ENCODE measurements at regions not wholly inside any gene's neighbourhood (a gene's known extent, or its start where the extent isn't known, plus 50 kb on each side); places are given as distances from the start of the nearest gene placed in this dataset.

DNA sequence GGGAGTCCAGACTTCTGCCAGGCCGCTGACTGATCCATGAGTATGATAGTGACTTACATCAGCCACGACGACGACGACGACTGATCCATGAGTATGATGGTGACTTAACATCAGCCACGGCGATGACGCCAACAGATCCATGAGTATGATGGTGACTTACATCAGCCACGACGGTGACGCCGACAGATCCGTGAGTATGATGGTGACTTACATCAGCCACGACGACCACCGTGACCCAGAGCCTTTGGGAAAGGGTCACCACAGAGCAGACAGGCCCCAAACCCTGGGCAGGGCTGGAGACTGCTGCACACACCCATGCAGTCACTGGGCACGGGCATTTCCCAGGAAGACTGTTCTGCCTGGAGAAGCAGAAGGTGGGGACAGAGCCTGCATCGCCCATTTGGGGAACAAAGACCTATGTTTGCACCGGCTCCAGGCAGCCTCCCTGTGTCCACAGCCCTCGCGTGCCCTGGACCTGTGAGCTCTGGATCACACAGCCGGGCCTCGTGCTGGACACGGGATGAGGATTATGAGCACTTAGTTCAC, 130.9 kb upstream of the SPACA7 start:
- TF ChIP-seq, protein P1, sequence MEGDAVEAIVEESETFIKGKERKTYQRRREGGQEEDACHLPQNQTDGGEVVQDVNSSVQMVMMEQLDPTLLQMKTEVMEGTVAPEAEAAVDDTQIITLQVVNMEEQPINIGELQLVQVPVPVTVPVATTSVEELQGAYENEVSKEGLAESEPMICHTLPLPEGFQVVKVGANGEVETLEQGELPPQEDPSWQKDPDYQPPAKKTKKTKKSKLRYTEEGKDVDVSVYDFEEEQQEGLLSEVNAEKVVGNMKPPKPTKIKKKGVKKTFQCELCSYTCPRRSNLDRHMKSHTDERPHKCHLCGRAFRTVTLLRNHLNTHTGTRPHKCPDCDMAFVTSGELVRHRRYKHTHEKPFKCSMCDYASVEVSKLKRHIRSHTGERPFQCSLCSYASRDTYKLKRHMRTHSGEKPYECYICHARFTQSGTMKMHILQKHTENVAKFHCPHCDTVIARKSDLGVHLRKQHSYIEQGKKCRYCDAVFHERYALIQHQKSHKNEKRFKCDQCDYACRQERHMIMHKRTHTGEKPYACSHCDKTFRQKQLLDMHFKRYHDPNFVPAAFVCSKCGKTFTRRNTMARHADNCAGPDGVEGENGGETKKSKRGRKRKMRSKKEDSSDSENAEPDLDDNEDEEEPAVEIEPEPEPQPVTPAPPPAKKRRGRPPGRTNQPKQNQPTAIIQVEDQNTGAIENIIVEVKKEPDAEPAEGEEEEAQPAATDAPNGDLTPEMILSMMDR (IDR thresholded peaks at IDR 0.05; ENCODE audit: insufficient read depth, low read depth, low read length), result no peak
- no peak for TF ChIP-seq EZH2 (IDR thresholded peaks at IDR 0.05; ENCODE audit: insufficient read depth, low read length)

All from astrocyte (in vitro differentiated cells and primary cell).